Fibroblast of gingiva (primary cell): ENCODE measurements at regions not wholly inside any gene's neighbourhood (a gene's known extent, or its start where the extent isn't known, plus 50 kb on each side); places are given as distances from the start of the nearest gene placed in this dataset.

ENCODE experiments used
- DNase-seq: peaks from one replicate; pipeline ENCODE4 v3.0.0-alpha.2; 2011; ENCODE audit warnings: low read depth

GRCh38 chr12:125890366-125890905, 825.2 kb downstream of the AACS start:
- no peak for DNase-seq

DNA sequence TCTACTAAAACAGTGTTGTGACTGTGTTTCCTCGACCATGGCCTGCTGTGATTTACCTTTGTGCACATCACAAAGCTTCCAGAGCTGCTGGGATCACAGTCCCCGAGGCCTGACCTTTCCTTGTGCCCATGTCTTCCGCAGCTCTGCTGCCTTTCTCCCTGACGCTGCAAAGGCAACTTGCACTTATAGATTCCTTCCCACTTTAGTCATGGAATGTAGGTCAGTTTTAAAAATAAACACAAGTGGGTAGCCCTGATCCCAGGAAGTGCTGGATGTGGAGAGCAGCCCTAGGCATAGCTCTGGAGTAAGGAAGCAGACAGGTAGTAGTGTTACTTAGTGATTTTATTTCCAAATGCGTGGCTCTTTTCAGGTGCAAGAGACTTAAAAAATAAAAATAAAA, 825.7 kb downstream of the AACS start:
- DNase-seq: peak; percentile 4

DNA sequence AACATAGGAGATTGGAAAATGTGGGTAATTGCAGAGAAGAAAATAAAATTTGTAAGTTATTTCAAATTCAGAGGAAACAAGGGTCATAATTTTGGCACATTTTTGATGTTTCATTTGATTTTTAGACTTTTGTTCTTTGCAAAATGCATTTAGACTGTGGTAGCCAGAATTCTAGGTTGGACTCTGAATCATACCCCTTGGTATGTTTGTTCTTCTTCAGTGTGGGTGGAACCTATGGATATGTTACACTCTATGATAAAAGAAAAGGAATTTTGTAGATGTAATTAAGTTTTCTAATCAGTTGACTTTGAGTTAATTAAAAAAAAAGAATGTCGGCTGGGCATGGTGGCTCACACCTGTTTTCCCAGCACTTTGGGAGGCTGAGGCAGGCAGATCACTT, 827.0 kb downstream of the AACS start:
- DNase-seq: no peak

DNA sequence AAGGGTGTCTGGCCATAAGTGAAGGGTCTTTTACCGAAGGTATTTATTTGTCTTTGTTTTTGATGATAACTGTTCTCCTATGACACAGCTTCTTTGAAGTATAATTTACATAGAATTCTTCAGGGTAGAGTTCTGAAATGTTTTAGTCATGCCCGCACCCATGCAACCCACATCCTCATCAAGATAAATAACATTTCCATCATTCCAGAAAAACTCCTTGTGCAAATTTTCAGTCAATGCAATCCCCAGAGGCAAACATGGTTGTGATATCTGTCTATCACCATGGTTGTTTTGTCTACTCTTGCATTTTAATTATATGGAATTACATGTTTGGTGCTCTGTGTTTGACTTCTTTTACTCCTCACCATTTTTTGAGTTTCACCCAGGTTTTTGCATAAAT, 837.8 kb downstream of the AACS start:
- DNase-seq: no peak

DNA sequence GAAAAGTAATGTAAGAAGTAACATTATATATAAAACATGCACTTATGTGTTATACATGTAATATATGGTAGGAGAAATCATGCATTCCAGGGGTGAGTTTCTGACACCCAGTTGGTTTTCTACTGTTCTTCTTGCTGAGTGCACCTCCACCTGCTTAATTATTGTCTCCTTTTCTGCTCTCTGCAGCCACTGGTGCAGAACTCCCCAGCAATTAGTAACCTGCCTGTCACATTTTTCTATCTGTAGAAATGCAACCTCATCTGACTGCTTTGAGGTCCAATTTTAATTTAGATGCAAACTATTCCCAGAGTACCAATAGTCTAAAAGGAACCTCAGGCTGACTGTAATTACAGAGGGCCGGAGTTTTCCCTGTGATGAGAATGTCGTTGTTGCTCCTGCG, 842.1 kb downstream of the AACS start:
- DNase-seq: no peak

DNA sequence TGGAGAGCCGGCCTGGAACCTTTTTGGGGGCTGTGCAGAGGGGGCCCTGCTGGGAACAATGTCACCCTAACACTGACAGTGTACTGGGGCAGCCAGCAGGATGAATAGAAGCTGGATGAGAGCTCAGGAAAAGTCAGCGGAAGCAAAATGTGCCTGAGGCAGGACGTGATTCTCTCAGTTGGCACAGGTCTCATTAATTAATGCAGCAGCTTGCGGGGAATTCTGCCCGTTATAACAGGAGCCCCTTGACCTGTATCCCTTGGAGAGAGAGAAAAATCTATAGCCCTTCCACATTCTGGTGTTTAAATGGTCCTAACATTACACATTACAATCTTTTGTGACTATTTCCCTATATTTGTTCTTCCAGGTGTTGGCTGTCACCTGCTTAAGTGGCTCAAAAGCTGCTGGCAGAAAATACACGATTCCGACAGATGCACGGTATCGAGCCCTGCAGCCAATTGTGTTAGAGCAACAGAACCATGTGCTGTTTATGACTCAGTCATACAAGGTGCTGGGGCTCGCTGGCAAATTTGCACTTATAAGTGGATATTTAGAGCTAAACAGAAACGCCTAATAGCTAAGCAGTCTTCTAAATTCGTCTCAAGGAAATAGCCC, 854.7 kb downstream of the AACS start:
- no peak for DNase-seq

GRCh38 chr12:125922330-125922729, 857.1 kb downstream of the AACS start:
- no peak for DNase-seq

DNA sequence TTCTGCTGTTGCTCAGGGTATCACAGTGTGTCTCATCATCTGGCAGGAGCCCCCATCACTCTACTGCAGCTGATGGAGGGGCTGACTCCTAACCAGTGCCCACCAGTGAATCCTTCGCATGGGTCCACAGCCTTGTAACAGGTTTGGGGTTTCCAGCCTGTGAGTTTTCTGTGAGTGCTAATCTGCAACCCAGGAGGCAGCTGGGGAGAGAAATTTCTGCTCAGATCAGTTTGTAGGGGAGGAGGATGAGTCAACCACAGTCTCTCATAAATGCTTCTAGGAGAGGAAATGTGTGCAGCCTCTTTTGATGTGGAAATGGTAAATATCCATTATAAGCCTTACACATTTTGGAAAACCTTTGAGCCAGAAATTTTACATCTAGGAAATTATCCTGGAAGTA, 871.3 kb downstream of the AACS start:
- DNase-seq: no peak

DNA sequence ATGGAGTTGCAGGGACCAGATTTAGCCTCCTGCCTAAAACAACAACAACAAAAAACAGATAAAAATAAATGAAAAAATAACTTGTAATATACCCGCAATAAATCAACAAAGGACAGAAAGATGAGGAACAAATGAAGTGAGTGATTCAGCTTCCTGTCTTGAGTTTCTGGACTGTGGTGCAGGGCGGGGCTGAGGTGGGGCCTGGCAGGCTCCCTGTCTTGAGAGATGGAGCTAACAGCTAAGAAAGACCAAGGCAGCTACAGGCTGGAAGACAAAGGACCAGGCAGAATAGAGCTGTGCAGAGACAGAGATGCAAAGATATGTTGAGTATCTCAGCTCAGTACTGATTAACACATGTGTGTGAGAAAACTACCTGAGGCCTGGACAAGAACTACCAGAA, 879.2 kb downstream of the AACS start:
- DNase-seq: no peak

GRCh38 chr12:125949471-125949870, 884.2 kb downstream of the AACS start:
- no peak for DNase-seq

DNA sequence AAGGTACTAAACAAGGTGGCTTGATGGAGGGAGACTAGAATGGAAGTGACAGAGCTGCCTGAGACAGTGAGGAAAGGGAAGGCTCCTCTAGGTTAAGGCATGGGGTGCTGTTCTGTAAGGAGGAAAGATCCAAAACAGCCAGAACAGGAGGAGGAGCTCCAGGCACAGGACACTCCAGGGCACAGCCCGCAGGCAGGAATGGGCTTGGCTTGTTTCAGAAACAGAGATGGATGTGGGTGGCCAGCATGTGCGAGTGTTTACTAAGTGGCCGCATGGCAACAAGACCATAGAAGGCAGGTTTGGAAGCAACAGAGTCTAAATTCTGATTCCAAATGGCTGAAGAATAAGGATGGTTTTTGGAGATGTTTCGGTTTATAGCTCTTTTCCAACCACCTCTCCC, 889.1 kb downstream of the AACS start:
- no peak for DNase-seq

DNA sequence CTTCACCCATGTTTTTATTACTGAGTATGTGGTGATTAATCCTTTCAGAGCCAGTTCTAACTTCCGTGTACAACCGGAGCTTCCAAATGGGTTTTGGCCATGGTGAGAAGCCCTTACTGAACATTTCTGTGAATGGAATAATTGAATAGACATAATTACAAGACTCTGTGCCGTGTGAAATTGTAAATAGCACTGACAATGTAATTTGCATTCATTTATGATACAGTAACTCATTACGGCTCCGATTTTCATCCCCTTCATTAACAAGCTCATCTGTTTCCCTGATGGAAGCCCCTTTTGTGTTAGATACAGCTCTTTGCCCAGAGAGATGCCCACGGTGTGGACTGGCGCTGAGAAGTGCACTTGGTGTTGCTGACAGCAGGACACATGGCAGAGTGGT, 891.0 kb downstream of the AACS start:
- DNase-seq: no peak

- DNase-seq: no peak
These were observed 901.4 kb downstream of the AACS start for GRCh38 chr12:125966641-125967040.

DNA sequence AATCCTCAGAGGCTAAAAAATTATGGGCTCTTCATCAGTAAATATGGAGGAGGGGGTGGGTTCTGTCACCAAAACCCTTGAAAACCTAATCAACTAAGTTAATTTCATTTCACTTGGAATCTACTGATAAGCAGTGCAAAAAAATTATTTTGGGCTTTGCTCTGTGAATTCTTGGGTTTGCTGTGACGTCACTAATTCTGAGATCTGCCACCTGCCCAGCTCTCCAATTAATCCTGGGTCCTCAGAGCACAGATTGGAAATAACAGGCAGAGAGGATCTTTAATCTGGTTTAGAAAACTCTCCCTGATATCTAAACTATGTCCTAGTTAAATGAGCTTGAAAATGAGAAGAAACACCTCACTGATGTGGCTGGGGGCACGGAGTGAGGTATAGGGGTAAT, 903.2 kb downstream of the AACS start:
- no peak for DNase-seq

DNA sequence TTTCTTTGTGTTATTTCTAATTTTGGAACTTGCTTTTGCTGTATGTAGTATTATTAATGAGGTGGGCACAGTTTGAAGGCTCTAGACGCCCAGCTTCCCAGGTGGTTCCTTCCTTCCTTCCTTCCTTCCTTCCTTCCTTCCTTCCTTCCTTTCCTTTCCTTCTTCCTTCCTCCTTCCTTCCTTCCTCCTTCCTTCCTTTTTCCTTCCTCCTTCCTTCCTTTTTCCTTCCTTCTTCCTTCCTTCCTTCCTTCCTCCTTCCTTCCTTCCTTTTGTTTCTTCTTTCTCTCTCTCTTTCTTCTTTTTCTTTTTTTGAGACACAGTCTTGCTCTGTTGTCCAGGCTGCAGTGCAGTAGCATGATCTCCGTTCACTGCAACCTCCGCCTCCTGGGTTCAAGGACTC, 906.7 kb downstream of the AACS start:
- no peak for DNase-seq

GRCh38 chr12:125978286-125978685, 913.1 kb downstream of the AACS start:
- no peak for DNase-seq

DNA sequence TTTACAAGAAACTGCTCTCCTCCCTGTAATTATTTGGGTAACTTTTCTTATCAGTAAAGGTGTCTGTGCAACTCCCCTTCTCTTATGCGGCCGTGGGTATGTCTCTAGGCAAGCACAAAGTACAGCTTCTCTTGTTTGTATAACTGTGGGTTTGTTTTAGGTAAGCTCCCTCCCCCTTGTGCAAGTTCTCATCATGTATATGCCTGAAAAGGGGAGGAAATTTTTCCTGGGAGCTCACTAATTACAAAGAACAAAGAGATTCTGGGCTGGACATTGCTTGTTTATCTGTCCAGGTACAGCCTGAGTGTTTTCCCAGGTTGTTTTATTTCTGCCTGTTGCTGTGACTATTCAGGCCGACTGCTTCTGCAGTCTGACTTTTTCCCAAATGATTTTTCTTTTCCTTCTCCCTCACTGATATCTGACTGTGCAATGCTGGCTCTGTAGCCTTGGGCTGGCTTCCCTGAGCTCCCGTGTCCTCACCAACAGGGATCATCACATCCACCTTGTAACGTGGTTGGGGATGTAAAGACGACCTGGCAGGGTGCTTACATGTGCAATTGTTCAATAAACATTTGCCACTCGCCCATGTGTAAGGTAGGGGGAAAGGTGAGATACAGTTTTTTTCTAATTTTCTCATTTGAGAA, 916.5 kb downstream of the AACS start:
- DNase-seq: no peak

GRCh38 chr12:125983094-125983783, 918.0 kb downstream of the AACS start:
- DNase-seq: peak; percentile 2

DNA sequence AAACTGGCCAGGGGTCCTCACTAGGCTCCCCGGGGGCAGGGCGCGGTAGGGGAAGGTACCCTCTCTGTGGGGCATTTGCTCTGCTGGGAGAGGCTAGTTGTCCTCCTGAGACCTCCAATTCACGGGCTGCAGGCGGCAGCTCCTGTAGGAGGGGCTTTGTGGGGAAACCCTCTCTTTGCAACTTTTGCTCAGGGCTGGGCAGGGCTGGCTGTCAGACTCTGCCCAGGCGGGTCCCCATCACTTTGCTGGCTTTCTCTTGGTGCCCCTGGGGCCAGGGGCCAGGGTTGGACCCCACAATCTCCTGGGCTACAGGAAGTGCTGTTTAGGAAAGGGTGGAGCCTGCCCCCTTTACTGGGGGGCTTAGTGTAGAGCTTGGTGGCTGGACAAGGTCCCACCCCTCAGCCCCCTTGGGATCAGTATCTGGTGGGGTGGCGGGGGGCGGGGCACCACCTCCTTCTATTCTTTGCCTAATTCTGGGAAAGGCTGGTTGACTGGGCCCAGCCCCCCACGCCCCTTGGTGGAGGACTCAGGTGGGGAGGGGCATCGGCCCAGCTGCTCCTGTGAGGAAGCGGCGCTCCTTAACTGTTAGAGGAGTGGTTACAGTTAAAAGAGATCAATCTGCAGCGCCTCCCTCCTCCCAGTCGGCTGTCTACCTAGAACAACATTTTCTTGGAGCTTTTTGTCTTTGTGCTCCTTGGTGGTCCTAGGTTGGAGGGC, 918.7 kb downstream of the AACS start:
- no peak for DNase-seq

DNA sequence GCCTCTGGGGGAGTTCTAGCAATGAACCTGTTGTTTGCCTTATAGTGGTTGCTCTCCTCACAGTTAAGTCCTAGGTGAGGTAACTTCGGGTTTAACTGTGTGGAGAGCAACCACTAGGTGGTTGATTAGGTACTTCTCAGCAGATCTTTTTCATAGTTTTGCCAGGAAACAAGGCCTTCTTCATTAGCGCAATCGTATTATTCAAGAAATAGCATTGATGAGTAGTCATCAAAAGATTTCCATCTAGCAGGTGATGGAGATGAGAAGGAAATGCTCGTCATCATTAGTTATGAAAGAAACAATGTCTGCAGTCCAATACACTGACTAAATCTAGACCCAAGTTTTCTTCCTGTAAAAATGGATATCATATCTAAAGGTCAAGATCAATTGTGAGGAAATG, 923.3 kb downstream of the AACS start:
- no peak for DNase-seq

DNA sequence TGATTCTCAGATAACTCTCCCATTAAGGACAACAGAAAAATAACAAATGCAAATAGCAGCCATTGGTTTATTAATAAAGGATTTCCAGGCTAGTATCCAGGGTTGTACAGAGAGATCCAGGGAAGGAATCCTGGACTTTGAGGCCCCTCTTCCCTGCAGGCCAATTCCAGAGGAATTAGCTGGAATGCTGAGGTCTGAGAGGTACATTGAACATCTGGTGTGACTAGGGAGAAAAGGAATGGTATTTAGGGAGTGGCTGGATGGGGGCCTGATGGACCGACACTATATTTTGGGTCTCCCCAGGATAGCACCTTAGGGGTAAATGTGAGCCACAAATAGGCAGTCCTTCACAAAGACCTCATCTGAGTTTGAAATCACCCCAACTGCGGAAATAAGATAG, 924.5 kb downstream of the AACS start:
- DNase-seq: no peak

DNA sequence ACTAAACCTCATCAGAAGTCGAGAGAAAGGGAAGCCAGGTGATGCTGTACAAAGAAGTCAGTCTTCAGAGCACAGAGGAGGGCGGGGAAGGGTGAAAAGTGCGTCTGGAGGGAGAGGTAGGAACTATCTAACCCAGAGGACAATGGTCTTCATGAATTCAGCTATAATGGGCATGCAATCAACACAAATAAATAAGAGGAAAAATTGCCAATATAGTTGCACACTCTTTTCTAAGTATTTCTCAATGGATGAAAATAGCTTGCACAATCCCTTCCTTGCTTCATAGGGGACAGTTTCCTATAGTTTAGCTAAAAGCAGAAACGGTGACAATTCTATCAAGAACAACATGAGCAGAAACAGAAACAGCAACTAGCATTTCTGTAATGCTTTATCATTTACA, 931.2 kb downstream of the AACS start:
- no peak for DNase-seq

DNA sequence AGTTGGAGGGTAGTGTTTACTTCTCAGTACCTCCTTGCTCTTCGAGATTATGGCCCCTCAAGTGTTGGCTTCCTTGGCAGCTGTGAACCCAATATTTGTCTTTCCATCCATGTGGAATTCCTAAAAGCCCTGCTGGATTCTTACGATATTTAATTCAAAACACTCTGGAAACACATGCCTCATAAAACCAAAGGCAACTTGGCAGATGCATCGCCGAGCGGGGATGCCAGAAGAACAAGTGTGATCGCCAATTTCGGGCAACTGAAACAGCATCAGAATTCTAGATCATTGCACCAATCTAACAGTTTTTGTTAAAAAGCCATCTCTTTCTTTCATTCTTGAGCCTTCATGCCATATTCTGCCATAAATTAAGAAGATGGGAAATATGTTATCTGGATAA, 934.4 kb downstream of the AACS start:
- no peak for DNase-seq
